ENCODE measurements at regions not wholly inside any gene's neighbourhood (a gene's known extent, or its start where the extent isn't known, plus 50 kb on each side); places are given as distances from the start of the nearest gene placed in this dataset.

- no peaks in the 10 kb centered on the region for H3K79me1 ChIP-seq (ENCODE audit: low read depth in 1 of 2, low read length in 2 of 2)
- H4K20me1 ChIP-seq (ENCODE audit: insufficient read depth, low read length) = no peaks in the 10 kb centered on the region
- no peak overlapping the region for H3K4ac ChIP-seq (ENCODE audit: low read depth, low read length)
- no peak overlapping the region for H2AK9ac ChIP-seq (replicated peaks; ENCODE audit: low read depth, low read length, poor library complexity)
- H3K36me3 ChIP-seq (ENCODE audit: control insufficient read depth, insufficient read depth, low read length) = no peaks in the 10 kb centered on the region
- no peak overlapping the region for H2AFZ ChIP-seq (replicated peaks; ENCODE audit: low read length, poor library complexity)
- H4K8ac ChIP-seq (ENCODE audit: low read depth in 2 of 2, low read length in 2 of 2) = no peak overlapping the region
- intact Hi-C loops (cut with micrococcal nuclease) (no loop called here), in situ Hi-C loops (cut with MboI; ENCODE audit: low sequenced_read_pairs) (no loop called here), dilution Hi-C loops (cut with HindIII; ENCODE audit: low sequenced_read_pairs, unreplicated experiment) (no loop called here)
- H3K14ac ChIP-seq (replicated peaks; ENCODE audit: low read depth, low read length) = no peak overlapping the region
- H2BK15ac ChIP-seq (ENCODE audit: low read depth, low read length) = no peak overlapping the region
- H3K27ac ChIP-seq (ENCODE audit: insufficient read depth, low read length) = no peak overlapping the region
- no peak overlapping the region for H3K18ac ChIP-seq (ENCODE audit: low read depth, low read length)
- no peak for DNase-seq
- no peak overlapping the region for H3K56ac ChIP-seq (ENCODE audit: extremely low read depth, insufficient read depth, low read length)
- no peak overlapping the region for H3K4me3 ChIP-seq (ENCODE audit: insufficient read depth, low read depth, low read length)
- no CpG with 5 or more reads among the region's 4 CpGs for WGBS, 2 experiments (ENCODE audit: extremely low coverage in 2 of 2, insufficient read length in 1 of 2)
- no peaks in the 10 kb centered on the region for H3K9me3 ChIP-seq (ENCODE audit: control insufficient read depth, insufficient read depth, low read length)
- H4K91ac ChIP-seq (ENCODE audit: insufficient read depth, low read depth, low read length) = no peak overlapping the region
- H2BK20ac ChIP-seq (ENCODE audit: low read depth, low read length) = no peak overlapping the region
- H2BK120ac ChIP-seq (ENCODE audit: low read depth, low read length) = no peak overlapping the region
- ATAC-seq (ENCODE audit: low read depth) = no peak
- H3K27me3 ChIP-seq (ENCODE audit: control insufficient read depth, insufficient read depth, low read length) = peaks cover 5% of the 10 kb centered on the region
- no peak overlapping the region for H3K4me2 ChIP-seq (ENCODE audit: low read depth, low read length)
- no peak overlapping the region for H2BK5ac ChIP-seq (ENCODE audit: low read depth, low read length, poor library complexity, severe bottlenecking)
- BruUV-seq (replicated peaks) = no TSS peak
- ChIA-PET CTCF (no interaction called here), POLR2A (ENCODE audit: unreplicated experiment) (no interaction called here)
- H2AK5ac ChIP-seq (ENCODE audit: low read depth, low read length) = no peak overlapping the region
- H3K23ac ChIP-seq (ENCODE audit: low read depth, low read length) = no peak overlapping the region
- H3K9ac ChIP-seq (ENCODE audit: low read depth, low read length) = no peak overlapping the region
- TF ChIP-seq CHD1 (IDR thresholded peaks at IDR 0.05; ENCODE audit: low read depth, low read length) (no peak), RAD21 (IDR thresholded peaks at IDR 0.05; ENCODE audit: low read length) (no peak), FOS (IDR thresholded peaks at IDR 0.05; ENCODE audit: low read depth, low read length) (no peak), CTCF (conservative IDR thresholded peaks at IDR 0.05; ENCODE audit: low read depth, low read length) (no peak), ELK1 (IDR thresholded peaks at IDR 0.05; ENCODE audit: borderline replicate concordance, low read depth, low read length) (no peak), USF2 (IDR thresholded peaks at IDR 0.05; ENCODE audit: low read depth, low read length) (no peak), NFE2L2 (IDR thresholded peaks at IDR 0.05; ENCODE audit: low read depth, low read length) (no peak), BHLHE40 (IDR thresholded peaks at IDR 0.05; ENCODE audit: low read depth, low read length) (no peak), MAZ (IDR thresholded peaks at IDR 0.05; ENCODE audit: borderline replicate concordance, low read depth, low read length) (no peak), RCOR1 (IDR thresholded peaks at IDR 0.05; ENCODE audit: insufficient replicate concordance, low read length) (no peak)
- H4K5ac ChIP-seq (ENCODE audit: low read depth, low read length) = no peak overlapping the region
- H3K4me1 ChIP-seq (ENCODE audit: control insufficient read depth, insufficient read depth, low read length) = no peaks in the 10 kb centered on the region
- H3K9me1 ChIP-seq (ENCODE audit: insufficient read depth, low read length) = no peaks in the 10 kb centered on the region
Measured at GRCh38 chr1:64337475-64337874, 132.5 kb upstream of the CACHD1 start.
